ELF-1 (cell line): ENCODE measurements at regions not wholly inside any gene's neighbourhood (a gene's known extent, or its start where the extent isn't known, plus 50 kb on each side); places are given as distances from the start of the nearest gene placed in this dataset.

Experiments
- DNase-seq: peaks from one replicate; pipeline ENCODE4 v3.0.0-alpha.2; 2016; ENCODE audit warnings: low read depth, low spot score

DNA sequence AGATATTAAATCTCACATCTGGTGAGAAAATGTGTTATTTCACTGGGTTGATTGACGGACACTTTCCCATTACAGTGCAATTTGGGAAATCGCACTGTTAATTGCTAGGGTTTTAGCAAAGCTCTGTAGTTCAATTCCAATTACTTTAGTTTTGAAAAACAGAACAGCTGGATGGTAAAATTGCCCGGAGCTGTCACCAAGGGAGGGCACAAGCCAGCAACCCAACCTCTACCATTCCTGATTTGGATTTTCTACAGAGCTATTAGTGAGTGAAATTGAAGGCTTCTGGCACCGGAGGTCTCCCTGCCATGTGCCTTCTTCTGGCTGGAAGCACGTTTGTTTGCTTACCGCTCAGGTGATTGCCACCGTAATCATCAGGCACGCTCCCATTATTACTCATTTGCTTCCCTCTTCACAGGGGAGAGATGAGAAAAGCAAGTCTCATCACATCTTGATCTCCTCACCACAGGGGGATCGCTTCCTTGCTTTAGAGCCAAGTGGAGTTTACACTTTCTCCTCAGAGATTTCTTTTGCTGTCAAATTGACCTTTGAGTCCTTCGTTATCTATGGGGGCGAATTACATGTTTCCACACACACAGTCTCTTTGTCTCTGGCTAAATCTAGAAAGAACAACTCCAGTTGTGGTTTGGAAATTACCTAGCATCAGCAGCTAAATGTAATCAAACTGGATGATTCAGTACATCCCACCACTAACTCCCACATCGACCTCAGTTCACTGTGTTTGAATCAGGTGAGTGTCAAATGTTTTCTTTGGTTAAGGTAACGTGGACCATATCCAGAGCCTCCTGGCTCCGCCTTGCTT lies 421.7 kb upstream of the GOLIM4 start:
- no peak for DNase-seq

DNA sequence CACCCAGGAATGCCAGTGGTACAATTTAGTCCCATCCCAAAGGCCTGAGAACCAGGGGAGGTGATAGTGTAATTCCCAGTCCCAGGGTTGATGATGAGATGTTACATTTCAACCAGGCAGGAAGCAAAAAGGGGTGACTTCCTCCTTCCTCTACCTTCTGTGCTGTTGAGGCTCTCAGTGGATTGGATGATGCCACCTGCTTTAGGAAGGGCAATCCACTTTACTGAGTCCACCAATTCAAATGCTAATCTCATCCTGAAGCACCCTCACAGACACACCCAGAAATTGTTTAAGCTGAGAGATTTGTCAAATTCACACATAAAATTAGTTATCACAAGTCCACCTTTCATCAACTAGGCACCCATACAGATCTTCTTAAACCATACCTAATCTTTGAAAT lies 418.5 kb upstream of the GOLIM4 start:
- no peak for DNase-seq

DNA sequence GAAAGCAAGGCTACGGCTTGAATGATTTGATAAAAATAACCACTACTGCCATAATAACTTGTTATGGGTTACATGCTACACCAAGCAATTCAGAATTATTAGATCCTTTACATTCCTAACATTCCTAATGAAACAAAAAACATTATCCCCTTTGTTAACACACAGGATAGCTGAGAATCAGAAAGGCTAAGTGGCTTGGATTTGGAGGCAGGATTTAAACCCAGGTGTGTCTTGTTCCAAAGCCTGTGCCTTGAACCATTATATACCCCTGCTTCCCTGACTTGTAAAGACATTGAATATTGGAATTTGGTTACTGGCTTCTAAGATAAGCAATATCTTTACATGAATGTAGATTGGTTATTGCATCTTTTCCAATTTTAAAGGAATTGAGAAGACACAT lies 417.1 kb upstream of the GOLIM4 start:
- no peak for DNase-seq

DNA sequence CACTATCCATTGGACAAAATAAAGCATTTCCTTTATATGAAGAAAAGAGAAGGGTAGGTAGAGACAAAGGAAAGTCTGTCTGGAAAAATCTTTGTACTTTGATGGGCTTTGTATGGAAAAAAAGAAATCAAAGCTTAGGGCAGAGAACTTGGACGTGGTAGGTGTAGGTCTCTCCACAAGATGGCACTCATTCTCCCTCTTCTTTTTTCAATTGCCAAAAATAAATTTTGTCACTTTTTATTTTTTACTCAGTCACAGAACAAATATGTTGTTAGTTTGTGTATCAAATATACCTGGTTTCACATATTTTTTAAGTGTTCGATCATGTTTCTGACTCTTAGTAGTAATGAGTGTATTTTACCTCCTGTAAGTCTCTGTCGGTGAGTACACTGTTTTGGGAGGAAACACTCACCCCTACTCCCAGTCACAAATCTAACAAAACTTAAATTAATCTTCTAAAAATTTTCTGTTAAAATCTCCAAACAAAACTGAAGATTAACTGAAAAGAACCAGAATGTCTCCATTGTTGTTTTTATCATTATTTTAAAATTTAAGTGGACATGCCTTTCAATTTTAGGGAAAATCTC lies 415.8 kb upstream of the GOLIM4 start:
- no peak for DNase-seq

DNA sequence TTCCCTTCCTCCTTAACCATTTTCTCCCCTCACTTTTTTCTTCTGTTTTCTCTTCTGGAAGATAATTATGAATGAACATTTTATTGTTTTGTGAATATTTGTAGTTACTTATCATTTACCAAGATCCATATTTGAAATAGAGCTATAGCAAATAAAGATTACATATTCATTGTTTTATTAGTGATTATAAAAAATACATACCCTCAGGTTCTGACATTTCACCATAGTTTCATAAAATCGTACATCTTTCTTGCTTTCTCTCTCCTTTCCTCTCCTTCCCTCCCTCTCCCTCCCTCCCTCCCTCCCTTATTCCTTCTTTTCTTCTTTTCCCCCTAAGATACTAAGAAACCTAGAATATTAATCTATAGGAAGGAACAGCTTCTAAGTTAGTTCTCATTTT lies 410.9 kb upstream of the GOLIM4 start:
- DNase-seq = no peak

DNA sequence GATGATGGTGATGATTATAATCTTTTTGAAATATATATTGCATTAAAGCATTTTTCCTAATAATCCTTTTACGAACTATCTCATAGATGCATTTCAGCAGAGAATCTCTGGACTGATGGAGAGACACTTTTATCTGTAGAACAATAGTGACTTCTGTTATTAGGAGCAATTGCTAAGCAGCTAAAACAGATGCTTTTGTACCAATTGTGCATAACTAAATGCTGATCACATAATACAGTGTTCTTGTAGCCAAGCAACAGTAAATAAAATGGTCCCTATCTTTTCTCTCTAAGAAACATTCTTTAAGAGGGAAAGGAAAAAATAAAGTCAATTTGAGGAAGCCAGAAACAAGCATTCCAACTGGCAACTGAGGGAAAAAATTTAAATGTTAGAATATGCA lies 405.8 kb upstream of the GOLIM4 start:
- no peak for DNase-seq

DNA sequence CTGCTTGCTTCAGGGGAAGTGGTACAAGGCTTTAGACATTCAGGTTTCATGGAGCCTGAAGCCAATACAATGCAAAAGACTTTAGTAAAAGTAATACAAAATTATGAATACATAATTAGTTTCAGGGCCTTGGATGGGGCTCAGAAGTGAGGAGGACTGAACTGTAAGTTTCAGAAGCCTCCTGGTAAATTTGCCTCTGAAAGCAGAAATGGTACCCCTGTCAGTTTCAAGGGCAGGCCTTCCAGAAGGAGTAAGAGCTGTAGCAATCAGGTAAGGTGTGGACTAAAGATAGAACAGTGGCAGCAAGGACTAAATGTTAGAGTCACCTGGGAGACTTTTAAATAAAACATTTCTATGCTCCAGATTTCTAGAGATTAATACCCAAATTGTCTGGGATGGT lies 402.5 kb upstream of the GOLIM4 start:
- no peak for DNase-seq

DNA sequence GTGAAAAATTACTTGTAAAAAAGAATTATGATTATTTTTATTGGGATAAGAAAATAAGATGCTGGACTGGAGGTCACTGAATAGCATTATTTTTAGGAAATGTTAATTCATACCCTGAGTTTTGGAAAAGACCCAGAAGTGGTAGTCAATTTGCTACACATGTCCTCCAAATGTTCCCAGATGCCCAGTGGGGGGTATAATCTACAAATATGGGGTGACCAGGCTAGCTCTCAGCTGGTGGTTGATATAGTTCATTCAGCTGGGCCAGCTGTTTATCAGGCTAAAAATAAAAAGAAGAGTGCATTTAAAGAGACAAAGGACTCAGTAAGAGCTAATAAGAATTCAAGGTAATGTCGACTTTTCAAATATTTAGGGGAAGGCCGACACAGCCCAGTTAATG lies 402.0 kb upstream of the GOLIM4 start:
- no peak for DNase-seq

DNA sequence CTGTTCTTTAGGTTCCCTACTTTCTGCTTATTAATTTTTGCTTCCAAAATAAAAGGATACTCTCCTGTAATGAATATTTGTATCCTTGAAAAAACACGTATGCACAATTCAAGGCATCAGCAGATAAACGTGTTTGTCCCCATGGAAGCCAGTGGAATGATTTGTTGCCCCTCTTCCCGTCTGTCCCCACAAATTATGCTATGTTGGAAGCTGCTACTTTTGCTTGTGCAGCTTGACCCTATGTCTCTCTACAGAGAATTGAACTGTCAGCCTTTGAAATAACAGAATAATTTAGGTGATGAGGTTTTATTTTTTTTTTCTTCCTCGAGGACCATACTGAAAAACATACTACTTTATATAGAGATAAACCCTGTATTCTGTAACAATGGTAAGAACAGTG lies 401.5 kb upstream of the GOLIM4 start:
- no peak for DNase-seq

DNA sequence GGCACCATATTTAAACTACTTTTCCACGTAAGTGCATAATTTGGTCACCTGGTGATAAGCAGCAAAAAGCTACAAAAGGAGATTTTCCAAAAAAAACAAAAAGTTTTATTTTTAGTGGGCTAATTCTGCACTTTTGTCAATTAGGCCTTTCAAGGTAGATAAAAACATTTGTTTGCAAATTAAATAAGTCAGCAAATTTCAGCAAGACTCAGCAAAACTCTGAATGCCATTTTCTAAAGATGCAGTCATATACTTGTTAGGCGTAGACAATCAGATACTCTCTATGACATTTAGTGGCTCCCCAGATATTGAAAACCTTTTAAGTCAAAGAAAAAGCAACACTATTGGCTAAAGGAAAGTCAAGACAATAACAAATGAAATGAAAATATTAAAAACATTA lies 400.2 kb upstream of the GOLIM4 start:
- no peak for DNase-seq

DNA sequence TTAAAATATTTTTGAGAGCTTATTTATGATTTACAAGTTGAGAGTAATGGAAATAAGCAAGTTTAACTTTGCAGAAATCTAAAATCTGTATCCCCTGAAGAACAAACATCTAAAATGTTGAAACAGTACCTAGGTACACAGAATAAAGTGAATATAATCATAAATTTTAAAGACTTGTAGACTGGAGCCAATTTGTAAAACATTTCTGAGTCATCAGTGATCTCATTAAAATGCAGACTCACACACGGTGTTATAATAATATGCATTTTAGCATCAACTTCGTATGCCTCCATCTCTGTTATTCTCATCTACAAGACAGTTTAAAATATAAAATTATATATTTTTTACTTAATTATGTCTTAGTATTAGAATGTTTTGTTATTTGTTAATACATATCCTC lies 399.5 kb upstream of the GOLIM4 start:
- DNase-seq = no peak

DNA sequence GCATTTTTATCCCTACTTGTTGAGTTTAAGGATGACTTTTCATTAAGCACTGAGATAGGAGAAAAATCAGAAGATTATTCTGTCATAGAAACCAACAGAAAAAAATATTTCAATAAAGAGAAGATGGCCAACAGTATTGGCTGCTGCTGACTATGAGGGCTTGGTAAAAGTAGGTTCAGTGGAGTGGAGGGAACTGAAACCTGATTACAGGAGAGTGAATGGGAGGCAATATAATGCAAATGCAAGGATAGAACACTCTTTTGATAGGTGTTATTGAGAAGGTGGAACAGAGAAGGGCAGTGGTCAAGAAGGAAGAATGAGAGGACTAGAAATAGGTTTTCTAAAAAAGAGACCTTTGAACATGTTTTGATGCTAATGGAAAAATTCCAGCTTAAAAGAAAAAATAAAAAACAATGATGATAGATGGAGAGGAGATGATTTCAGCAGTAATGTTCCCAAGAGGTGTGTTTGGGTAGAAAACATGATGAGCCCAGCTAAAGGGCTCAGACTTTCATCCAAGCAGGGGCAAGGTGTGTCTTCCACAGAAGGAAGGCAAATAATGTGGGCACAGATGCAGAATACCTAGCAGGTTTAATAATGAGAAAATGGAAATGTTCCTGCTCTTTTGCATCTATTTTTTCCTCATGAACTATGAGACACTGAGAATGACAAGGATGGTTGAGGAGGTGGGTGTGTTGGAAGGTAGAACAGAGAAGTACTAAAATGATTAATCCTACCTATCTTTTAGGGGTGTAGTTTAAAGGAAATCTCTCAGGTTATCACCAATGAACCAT lies 397.9 kb upstream of the GOLIM4 start:
- no peak for DNase-seq

DNA sequence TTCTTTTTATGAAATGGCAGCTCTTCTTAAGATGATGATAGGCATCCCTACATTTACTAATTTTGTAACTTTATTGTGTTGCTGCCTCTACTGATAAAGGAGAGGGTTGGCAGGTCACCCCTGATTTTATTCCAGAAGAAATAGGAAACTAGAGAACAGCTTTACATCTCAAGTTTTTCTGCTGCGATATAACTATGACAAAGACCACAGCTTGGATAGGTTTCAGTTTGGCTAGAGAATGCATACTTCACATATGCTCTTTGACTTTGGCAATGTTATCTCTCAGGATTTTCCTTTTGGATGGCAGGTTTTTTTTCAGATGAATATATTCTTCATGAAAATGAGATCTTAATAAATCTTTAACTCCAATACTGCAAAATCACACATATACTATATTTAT lies 395.3 kb upstream of the GOLIM4 start:
- no peak for DNase-seq

DNA sequence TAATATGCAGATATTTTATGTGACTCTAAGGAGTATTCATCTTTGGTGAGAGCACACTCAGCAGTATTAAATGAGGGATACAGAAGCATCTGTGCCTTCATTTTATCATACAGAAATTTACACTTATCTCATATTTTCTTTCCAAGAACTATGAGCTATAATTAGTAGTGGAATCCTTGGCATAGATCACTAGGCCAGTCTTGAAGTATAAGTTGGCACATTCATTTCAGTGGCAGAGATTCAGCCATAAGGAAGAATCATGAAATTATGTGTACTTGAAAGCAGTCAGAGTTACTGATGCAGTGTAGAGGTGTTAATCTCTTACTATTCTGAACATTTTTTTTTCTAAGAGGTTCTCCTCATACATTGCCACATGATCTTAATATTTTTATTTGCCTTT lies 393.6 kb upstream of the GOLIM4 start:
- DNase-seq = no peak

DNA sequence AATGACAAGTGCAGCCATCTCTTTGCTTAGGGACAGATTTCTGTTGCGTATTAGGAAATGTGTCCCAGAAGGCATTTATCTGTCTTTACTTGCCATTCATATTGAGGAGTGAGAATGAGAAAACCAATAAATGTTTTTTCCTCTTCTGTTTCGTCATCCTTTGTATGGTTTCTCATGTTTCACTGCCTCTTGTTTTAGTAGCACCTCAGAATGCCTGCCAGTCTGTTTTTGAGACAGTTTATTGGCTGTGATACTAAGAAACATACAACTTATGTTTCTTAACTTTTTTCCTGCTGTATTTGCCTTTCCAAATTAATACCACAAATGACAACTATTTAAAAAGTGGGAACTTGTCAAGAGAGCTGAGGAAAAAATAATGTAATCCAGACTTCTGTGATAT lies 390.2 kb upstream of the GOLIM4 start:
- DNase-seq = no peak

DNA sequence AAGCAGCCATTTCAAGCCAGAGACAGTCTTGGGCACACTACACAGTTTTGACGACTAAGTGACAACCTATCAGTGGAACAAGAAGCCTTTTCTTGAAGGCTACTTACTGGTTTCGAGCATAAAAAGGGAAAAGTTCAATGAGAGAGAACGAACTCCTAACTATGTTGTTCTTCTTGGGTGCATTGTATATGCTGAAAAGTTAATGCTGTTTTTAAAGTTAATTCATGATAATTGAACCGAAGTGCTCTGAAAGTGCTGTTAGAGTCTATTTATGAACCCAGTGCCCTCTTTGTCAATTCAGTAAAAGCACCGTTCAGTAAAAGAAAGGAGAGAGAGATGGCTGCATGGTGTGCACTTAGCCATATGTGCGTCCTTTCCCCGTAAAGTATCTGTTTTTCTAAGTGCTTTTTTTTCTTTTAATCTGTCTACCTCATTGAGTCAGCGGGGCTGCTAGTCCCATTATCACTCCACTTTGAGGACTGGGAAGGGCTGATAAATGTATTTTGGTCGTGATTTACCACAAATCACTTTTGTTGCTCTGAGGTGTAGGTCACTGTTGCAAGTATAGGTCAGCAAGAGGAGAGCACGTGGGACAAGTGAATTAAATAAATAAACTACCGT lies 380.7 kb upstream of the GOLIM4 start:
- DNase-seq = no peak

DNA sequence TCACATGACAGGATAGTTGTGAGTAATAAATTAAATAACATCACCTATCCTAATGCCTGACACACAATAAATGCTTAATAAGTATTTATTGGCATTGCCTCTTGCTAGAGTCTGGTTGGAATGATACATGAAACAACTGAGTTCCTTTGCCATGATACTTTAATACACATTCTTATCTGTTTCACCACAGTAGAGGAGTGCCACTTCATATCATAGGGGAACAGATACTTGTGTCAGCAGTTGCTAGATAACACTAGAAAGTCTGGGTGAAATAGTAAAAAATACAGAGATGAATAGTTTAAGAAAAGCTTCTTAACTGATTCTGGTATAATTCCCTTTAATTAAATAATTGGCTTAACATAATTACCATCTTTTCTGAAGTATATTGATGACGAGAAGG lies 380.0 kb upstream of the GOLIM4 start:
- no peak for DNase-seq

DNA sequence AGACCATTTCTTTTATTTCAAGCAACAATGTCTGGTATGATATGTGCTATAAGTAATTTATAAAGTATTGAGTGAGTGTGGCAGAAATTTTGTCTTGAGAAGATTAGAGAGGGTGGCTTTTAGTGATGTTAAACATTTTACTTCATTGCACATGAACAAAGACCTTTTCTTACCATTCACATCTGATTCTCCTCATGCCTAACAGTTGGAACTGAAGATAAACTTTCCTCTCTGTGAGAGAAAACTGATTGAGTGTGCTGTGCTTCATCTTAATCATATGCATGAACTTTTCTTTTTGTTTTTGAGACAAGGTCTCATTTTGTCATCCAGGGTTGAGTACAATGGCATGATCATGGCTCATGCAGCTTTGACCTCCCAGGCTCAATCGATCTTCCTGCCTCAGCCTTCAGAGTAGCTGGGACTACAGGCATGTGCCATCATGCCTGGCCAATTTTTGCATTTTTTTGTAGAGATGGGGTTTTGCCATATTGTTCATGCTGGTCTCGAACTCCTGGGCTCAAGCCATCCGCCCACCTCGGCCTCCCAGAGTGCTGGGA lies 377.7 kb upstream of the GOLIM4 start:
- no peak for DNase-seq

DNA sequence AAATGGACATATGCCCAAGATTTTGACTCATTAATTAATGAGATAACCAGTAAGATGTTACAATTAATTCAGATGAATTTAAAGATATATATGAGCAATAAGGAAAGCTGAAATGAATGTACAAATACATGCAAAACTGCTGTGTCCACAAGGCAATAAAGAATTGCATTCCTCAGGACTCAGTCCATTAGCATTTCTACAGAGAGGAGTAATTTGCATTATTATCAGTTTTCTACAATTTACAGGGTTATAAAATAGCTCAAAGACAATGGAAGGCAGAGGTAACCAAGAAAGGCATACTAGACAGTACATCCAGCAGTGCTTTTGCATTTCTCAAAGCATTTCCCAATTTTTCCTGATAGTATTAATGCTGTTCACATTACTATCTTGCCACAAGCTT lies 377.1 kb upstream of the GOLIM4 start:
- DNase-seq = no peak

DNA sequence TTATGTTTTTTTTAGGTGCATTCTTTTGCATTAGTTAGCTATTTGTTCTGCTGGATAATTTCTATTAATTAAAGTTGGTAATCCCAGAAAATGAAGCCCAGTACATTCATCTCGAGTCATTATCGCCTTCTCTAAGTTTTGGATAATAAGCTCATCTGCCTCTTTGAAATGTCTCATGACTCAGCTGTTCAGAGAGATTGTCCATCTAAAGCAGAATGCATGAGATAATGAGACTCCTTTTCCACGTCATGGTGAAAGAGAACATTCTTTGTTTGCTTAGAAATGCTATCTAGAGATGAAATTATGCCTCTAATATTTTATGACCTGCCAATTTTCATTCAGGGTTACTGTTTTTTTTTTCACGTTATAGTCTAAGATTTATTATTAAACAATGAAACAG lies 374.7 kb upstream of the GOLIM4 start:
- no peak for DNase-seq

DNA sequence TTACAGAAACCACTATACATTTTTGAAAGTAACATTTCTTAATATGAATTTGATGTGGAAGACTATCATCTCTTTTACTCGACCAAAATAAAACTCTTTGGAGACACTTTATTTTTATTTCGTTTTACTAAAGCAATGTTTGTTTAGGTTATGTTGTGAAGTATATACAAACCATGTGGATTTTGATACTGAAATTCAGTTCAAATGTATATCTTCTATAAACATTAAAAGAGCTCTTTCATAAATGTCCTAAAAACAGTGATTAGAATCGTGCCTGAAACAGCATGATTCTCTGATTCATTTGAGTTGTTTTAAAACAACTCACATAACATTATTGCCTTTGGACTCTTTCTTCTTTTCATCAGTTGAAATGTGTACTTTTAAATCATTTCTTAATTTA lies 373.7 kb upstream of the GOLIM4 start:
- no peak for DNase-seq

DNA sequence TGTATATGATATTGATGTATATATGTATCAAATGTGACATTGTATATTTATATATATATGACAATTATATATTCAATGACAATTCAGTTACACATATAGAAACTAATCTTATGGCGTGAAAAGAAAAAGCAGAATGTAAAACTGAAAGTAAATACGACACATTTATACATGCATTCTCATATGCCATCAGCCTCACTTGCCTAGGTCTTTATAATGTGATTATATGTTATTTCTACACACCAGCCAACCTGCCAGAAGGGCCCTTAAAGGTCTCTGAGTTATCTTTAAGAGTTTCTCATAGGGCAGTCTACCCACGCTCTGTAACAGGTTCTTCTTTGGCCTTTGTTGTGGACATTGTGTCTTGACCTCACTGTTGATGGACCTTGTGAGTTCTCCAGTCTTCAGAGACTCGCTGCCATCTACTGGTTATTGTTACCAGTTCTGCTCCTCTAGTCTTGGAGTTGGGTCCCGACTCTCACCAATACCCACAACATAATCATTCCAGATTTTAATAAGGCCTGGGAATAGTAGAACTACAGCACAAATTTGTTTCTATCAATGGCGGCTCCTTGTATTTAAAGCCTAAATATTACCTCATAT lies 371.5 kb upstream of the GOLIM4 start:
- DNase-seq = peak; percentile 6
